IPS-18c (cell line): ENCODE measurements at regions not wholly inside any gene's neighbourhood (a gene's known extent, or its start where the extent isn't known, plus 50 kb on each side); places are given as distances from the start of the nearest gene placed in this dataset.

ENCODE experiments used
- H3K4me3 ChIP-seq: 2 replicates; pipeline ENCODE4 v1.7.0; 2013; ENCODE audit warnings: low read depth, mild to moderate bottlenecking, low read length, moderate library complexity; ENCODE audit not compliant: insufficient read depth
- H3K9me3 ChIP-seq: one replicate; pipeline ENCODE4 v1.6.1; 2013; ENCODE audit warnings: mild to moderate bottlenecking, low read length, moderate library complexity; ENCODE audit not compliant: control insufficient read depth, insufficient read depth

DNA sequence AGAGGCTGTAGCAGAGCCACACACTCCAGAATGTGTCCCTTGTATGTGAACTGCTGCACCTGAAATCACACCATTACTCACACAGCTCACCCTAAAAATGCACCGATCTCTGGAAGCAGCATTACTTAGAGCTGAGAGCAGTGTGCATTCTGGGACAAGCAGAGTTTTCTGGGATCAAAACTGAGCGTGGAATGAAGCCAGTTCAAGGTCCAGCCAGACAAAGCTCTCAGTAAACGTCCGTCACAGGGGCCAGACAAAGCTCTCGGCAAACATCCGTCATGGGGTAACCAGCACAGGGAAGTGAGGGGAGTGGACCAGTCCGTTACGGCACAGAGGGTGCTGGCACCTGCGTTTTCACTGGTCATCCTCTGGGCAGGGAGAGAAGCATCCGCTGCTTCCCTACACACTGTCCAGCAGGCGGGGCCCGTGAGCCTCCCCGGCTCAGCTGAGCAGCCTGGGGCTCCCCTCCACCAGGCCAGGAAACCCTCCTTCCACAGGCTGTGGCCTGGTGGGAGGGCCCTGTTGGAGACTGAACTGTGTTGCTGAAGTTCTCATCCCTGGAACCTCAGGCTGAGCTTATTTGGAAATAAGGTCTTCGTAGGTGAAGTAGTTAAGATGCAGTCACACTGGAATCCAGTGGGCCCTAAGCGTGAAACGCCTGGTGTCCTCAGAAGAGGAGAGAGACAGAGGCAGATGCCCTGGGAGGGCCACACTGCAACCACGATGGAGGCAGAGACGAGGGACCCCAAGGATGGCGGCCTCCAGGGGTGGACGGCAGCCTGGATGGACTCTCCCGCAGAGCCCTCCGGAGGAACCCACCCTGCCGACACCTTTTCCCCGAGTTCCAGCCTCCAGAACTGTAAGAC, 883.9 kb downstream of the BRD1 start:
- Histone ChIP-seq H3K9me3 (no peaks in the 10 kb centered on the region), H3K4me3 (no peak overlapping the region)

GRCh38 chr22:48942698-48943566, 884.7 kb downstream of the BRD1 start:
- Histone ChIP-seq H3K9me3 (no peaks in the 10 kb centered on the region), H3K4me3 (no peak overlapping the region)

GRCh38 chr22:48941903-48942575, 885.6 kb downstream of the BRD1 start:
- Histone ChIP-seq H3K4me3 (no peak overlapping the region), H3K9me3 (no peaks in the 10 kb centered on the region)

- H3K9me3 ChIP-seq = no peaks in the 10 kb centered on the region
These were observed 886.4 kb downstream of the BRD1 start for GRCh38 chr22:48941033-48941902.

DNA sequence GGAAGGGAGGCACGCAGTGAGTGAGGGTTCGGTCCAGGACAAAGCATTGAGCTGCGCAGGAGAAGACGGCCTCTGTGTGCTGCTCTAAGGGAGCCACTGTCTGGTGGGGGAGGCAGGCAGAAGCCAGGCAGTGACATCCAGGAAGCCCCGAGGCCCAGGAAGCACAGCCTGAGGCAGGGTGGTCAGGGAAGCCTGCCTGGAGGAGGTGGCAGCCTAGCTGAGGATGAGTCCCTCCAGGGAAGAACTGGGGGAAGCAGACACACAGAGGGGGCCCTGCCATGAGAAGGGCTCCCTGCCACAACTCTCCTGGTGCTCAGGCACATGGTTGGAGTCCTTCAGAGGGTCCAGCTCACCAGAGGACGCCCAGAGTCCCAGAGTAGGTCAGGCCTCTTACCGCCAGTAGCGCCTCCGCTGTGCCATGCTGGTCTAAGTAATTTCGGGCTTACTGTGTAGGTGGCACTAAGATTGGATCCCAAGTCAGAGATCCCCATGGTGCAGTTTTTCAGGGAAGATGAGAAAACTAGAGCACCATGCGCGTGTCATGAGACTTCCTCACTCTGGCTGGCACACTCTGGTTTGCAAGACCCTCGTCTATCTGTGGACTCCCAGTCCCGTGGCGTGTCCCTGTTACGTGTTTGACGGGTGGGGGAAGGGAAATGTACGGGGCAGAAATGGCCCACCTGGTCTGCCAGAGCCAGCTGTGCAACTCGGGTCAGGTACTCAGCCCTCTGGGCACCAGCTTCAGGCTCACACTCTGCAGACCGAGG, 887.2 kb downstream of the BRD1 start:
- H3K4me3 ChIP-seq = no peak overlapping the region
- no peaks in the 10 kb centered on the region for H3K9me3 ChIP-seq

More at GRCh38 chr22:48941033-48941902, 886.4 kb downstream of the BRD1 start:
- no peak overlapping the region for H3K4me3 ChIP-seq

DNA sequence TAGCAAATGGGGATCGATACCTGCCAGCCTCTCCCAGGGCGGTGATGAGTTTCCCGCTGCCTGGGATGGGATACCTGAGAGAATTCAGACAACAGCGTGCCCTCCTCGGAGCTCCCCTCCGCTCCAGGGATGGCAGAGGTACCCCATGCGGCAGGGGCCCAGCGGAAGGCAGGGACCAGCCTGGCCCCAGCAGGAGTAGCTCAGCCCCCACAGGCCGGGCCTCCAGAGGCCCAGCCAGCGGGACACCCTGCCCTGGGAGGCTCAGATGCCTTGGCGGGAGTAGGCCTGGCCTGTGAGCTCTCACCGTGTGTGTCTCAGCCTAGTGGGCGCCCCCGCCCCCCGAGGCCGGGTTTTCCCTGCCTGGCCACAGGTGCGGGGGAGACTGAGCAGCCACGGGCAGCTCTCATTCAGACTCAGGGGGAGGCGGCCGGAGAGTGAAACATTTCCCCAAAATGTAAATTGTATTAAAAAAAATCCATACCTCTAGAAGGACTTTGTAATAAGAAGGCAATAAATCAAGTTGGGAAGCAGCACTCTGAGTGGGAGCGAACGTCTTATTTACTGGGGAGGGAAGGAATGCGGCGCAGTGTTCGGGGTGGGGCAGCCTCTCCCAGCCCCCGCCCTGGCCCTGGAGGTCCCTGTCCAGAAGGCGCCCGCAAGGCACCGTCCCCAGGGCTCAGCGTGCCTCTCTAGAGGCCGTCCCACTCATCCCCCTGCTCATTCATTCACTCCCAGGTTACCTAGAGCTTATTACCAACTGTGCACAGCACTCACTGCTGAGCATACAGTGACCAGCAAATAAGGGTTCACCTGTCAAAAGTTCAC, 888.0 kb downstream of the BRD1 start:
- no peak overlapping the region for H3K4me3 ChIP-seq
- H3K9me3 ChIP-seq = no peaks in the 10 kb centered on the region

DNA sequence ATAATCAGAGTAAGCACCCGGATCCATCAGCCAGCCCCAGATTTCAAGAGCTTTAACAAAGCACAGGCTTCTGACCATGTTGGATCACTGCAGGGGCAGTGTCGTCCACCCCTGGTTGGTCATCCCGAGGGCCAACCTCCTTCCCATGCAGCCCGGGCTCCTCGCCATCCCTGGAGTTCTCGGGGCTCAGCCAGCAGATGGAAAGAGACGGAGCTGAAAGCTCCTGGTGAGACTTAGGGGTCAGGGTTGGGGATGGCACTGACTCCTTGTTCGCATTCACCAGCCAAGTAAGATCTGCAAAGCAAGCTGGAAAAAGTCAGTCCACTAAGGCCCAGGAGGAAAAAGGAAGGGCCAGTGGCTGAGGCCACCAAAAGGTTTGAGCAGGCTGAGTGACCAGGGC, 888.9 kb downstream of the BRD1 start:
- Histone ChIP-seq H3K4me3 (no peak overlapping the region), H3K9me3 (no peaks in the 10 kb centered on the region)

GRCh38 chr22:48937032-48937639, 890.5 kb downstream of the BRD1 start:
- Histone ChIP-seq H3K4me3 (no peak overlapping the region), H3K9me3 (no peaks in the 10 kb centered on the region)

- H3K9me3 ChIP-seq = no peaks in the 10 kb centered on the region
- no peak overlapping the region for H3K4me3 ChIP-seq
These were observed 891.3 kb downstream of the BRD1 start for GRCh38 chr22:48936391-48936790.

GRCh38 chr22:48934446-48934845, 893.2 kb downstream of the BRD1 start:
- H3K4me3 ChIP-seq = no peak overlapping the region
- no peaks in the 10 kb centered on the region for H3K9me3 ChIP-seq

DNA sequence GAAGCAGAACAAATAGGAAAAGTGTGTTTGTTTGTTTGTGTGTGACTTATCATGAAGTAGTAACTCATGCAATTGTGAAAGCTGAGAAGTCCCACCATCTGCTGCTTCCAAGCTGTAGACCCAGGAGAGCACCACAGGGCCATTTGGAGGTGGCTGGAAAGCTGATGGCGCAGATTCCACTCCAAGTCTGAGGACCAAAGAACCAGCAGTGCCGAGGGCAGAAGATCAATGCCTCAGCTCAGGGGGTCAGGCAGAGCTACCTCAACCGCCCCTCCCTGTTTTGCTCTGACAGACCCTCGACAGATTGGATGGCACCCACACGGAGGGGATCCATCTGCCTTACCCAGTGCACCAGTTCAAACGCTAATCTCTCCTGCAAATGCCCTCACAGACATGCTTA, 896.2 kb downstream of the BRD1 start:
- no peak overlapping the region for H3K4me3 ChIP-seq
- H3K9me3 ChIP-seq = no peaks in the 10 kb centered on the region

DNA sequence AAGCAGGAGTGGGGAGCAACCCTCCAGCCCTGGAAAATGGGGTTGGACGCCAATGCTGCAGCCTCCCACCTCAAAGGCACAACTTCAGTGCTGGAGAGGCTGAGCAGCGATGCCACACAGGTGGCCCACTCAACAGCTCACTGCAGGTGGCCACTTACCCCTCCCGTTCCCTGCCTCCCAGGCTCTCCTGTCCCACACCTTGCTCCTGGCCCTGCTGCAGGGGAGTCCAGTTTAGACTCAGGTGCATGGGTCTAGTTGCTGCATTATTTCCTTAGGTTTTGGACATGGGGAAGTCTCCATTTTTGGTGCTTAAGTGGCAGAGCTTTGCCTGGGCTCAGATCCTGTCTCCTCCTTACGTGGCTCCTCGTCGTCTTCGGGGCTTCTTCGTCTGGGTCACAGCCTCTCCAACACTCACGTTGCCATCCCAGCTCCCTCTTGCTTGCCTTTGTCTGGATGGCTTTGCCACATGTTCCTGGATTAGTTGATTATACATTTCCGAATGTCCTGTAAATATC, 898.3 kb downstream of the BRD1 start:
- H3K9me3 ChIP-seq = no peaks in the 10 kb centered on the region

GRCh38 chr22:48927591-48927990, 900.1 kb downstream of the BRD1 start:
- no peaks in the 10 kb centered on the region for H3K9me3 ChIP-seq
- H3K4me3 ChIP-seq = no peak overlapping the region

More for the DNA sequence above, 898.3 kb downstream of the BRD1 start:
- no peak overlapping the region for H3K4me3 ChIP-seq

GRCh38 chr22:48926643-48927042, 901.0 kb downstream of the BRD1 start:
- Histone ChIP-seq H3K9me3 (no peaks in the 10 kb centered on the region), H3K4me3 (no peak overlapping the region)

- no peaks in the 10 kb centered on the region for H3K9me3 ChIP-seq
These were observed 901.5 kb downstream of the BRD1 start for GRCh38 chr22:48926136-48926535.

More at GRCh38 chr22:48926136-48926535, 901.5 kb downstream of the BRD1 start:
- no peak overlapping the region for H3K4me3 ChIP-seq
